Thymus (tissue), 11 donors: ENCODE measurements at regions not wholly inside any gene's neighbourhood (a gene's known extent, or its start where the extent isn't known, plus 50 kb on each side); places are given as distances from the start of the nearest gene placed in this dataset.

ENCODE experiments used
- DNase-seq, 9 donors: peaks; one replicate each; pipeline ENCODE4 v3.0.0-alpha.2; 2013; ENCODE audit warnings: low spot score in 9 of 9, low read depth in 6 of 9, missing footprints in 1 of 9
- H3K27ac ChIP-seq, 2 donors: one replicate each; pipeline ENCODE4 v1.5.1; 2013; ENCODE audit warnings: control low read depth in 1 of 2, low read depth in 1 of 2, low read length in 1 of 2, mild to moderate bottlenecking in 1 of 2, moderate library complexity in 1 of 2
- H3K27me3 ChIP-seq, 2 donors: one replicate each; pipeline ENCODE4 v1.5.1; 2013; ENCODE audit warnings: low read length in 1 of 2; ENCODE audit not compliant: control insufficient read depth in 2 of 2, insufficient read depth in 1 of 2
- H3K36me3 ChIP-seq, 2 donors: one replicate each; pipeline ENCODE4 v1.5.1; 2013; ENCODE audit warnings: low read length in 1 of 2, mild to moderate bottlenecking in 1 of 2, moderate library complexity in 1 of 2; ENCODE audit not compliant: control insufficient read depth in 2 of 2, insufficient read depth in 2 of 2
- H3K4me1 ChIP-seq, 2 donors: one replicate each; pipeline ENCODE4 v1.5.1; 2013; ENCODE audit warnings: low read length in 2 of 2; ENCODE audit not compliant: control insufficient read depth in 2 of 2, insufficient read depth in 2 of 2
- H3K4me3 ChIP-seq, 2 donors: one replicate each; pipeline ENCODE4 v1.5.1; 2013; ENCODE audit warnings: low read length in 2 of 2, control low read depth in 1 of 2, mild to moderate bottlenecking in 1 of 2
- H3K9me3 ChIP-seq, 2 donors: one replicate each; pipeline ENCODE4 v1.5.1; 2013; ENCODE audit warnings: low read length in 1 of 2, mild to moderate bottlenecking in 1 of 2; ENCODE audit not compliant: control insufficient read depth in 2 of 2, insufficient read depth in 1 of 2
- WGBS: extraction: QIAGEN DNeasy Blood & Tissue Kit; methylation state at CpG from one replicate; pipeline ENCODE4 v1.1.7; 2013; 5-methylcytosine and 5-hydroxymethylcytosine counted together
- donor health status: healthy.

DNA sequence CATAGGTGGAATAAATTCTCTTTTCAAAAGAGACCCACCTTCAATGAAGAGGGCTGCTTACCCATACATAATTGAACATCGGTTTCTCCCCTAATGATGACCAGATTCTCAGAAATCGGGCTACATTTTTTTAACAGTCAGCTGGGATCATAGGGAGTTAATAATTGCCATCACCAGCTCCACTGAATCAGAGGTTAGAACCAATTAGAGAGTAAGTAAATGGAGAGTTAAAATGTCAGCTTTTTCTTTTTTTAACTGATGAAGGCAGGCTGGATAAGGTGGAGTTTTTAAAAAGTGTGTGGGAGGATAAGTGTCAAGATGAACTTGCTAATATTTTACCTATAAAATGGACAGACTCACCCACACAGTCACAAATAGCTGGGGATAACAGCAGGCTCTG, 584.5 kb upstream of the NR3C2 start:
- 96% methylated on average over 2 of the region's 2 CpGs for WGBS
- Histone ChIP-seq H3K27ac (no peak overlapping the region), H3K4me1 (no peaks in the 10 kb centered on the region), H3K36me3 (no peaks in the 10 kb centered on the region), H3K4me3 (no peak overlapping the region), H3K9me3 (no peaks in the 10 kb centered on the region), H3K27me3 (no peaks in the 10 kb centered on the region)
- DNase-seq, result no peak

DNA sequence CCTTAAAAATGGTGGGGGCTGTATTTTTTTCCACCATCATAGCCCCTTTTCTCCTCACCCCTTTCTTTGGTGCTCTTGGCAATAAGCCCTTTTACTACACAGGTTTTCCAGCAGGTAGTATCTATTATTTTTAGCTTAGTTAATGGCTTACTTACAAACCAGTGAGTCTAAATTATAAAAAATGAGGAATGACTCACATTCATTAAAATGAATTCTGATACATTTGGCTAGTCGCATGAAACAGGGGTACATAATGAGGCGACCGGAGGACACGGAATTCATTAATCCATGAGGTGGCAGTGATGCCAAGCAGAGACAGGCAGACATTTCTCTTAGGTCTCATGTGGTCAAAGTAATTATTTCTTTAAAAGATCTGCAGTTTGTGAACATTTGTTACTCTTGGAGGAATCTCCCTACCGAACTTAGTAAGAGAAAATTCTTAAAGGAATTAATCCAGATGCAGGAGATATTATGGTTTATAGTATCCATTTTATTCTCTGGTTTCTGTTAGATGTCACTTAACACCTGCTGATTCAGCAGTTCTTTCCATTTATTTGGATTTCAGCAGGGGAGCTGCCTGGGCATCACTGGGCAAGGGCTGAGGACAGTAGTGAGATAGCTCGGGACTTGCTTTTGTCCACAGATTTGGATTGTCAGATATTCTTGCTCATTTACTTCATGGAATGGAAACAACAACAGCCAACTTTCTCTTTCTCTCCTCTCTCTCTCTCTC, 575.0 kb upstream of the NR3C2 start:
- WGBS, result 94% methylated on average over 6 of the region's 6 CpGs
- H3K27ac ChIP-seq, result no peak overlapping the region
- H3K9me3 ChIP-seq, result no peaks in the 10 kb centered on the region
- H3K27me3 ChIP-seq, result no peaks in the 10 kb centered on the region
- H3K4me1 ChIP-seq, result no peaks in the 10 kb centered on the region
- H3K36me3 ChIP-seq, result no peaks in the 10 kb centered on the region
- DNase-seq, result no peak
- H3K4me3 ChIP-seq, result no peak overlapping the region

DNA sequence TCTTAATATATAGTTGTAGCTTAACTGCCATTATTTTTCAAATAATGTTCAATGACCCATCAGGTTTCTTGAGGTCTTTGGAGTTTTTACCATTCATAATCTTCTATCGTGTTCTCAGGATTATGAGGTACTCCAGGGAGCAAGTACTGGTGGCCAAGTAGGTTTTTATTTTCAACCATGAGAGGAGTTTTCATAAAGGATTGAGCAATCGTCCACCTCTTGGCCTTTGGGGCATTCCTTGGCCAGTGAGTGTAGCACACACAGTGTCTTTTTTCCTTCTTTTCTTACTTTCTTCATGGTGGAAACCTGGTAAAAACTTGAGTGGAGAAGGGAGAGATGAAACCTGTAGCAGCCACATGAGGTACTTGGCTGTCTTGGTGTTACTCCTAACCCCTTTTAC, 567.0 kb upstream of the NR3C2 start:
- H3K4me1 ChIP-seq, result no peaks in the 10 kb centered on the region
- H3K4me3 ChIP-seq, result no peak overlapping the region
- H3K36me3 ChIP-seq, result no peaks in the 10 kb centered on the region
- no peaks in the 10 kb centered on the region for H3K27me3 ChIP-seq
- no peak overlapping the region for H3K27ac ChIP-seq
- no peak for DNase-seq
- 92% methylated on average over 2 of the region's 2 CpGs for WGBS
- H3K9me3 ChIP-seq, result no peaks in the 10 kb centered on the region

DNA sequence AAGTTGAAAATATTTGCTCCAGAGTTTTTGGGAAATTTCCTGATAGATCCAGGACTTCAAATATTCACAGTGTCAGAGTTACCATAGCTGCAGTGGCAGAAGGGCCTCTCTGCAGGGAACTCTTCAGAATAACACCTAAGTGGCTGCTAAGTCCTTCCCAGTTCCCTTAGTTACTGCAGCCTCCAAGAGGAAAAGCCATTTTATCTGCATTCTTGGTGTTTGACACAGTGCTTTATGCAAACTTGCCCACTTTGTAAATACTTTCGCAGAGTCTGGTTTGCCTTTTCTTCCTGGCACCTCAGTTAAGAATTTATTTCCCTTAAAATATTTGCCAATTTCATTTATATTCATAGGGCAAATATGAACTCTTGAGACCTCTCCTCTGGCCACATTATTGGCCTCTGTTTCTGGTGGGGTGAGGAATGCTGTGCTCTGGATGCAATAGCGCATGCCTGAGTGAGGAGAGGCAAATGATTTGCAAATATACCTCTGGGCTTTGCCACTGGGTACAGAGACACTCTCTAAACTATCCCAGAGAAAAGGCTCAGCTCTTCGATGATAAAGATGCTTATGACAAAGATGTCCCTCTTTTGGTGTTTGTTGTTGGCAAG, 566.3 kb upstream of the NR3C2 start:
- 93% methylated on average over 3 of the region's 3 CpGs for WGBS
- Histone ChIP-seq H3K4me3 (no peak overlapping the region), H3K9me3 (no peaks in the 10 kb centered on the region), H3K27me3 (no peaks in the 10 kb centered on the region), H3K36me3 (no peaks in the 10 kb centered on the region), H3K4me1 (no peaks in the 10 kb centered on the region), H3K27ac (no peak overlapping the region)
- no peak for DNase-seq

DNA sequence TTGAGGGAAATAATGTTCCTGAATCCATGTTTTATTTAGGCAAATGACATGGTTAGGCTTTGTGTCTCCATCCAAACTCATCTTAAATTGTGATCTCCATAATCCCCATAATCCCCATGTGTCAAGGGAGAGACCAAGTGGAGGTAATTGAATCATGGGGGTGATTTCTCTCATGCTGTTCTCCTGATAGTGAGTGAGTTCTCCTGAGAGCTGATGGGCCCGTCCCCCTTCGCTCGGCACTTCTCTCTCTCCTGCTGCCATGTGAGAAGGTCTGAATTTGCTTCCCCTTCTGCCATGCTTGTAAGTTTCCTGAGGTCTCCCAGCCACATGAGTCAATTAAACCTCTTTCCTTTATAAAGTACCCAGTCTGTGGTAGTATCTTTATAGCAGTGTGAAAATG, 563.0 kb upstream of the NR3C2 start:
- no peak overlapping the region for H3K4me3 ChIP-seq
- H3K27me3 ChIP-seq, result no peaks in the 10 kb centered on the region
- no peaks in the 10 kb centered on the region for H3K36me3 ChIP-seq
- no peak overlapping the region for H3K27ac ChIP-seq
- no peaks in the 10 kb centered on the region for H3K9me3 ChIP-seq
- no peaks in the 10 kb centered on the region for H3K4me1 ChIP-seq
- no peak for DNase-seq
- 96% methylated on average over 3 of the region's 3 CpGs for WGBS

DNA sequence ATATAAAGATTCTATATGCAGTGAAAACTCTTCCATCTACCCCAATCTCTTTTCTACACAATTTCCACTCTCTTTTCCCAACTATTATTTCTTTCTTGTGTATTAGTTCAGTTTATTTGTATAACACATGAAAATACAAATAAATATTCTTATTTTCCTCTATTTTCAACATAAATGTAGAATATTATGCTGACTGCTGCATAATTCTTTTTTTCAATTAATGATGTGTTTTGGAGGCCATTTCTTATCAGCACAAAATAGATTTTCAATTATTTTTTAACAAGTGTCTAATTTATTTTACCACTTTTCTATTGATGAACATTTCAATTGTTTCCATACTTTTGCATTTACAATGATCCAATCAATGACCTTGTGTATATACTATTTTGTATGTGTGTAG, 557.7 kb upstream of the NR3C2 start:
- no peak for DNase-seq
- Histone ChIP-seq H3K9me3 (no peaks in the 10 kb centered on the region), H3K27me3 (no peaks in the 10 kb centered on the region)

DNA sequence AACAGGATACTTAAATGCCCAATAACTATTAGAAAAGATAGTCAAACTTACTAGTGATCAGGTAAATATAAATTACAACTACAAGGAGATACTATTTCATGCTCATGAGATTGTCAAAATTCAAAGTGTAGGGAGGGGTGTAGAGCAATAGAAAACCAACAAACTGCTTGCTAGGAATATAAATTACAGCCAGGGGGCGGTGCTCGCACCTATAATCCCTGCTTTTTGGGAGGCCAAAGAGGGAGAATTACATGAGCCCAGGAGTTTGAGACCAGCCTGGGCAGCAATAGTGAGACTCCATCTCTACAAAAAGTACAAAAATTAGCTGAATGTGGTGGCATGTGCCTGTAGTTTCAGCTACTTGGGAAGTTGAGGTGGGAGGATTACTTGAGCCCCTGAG, 556.5 kb upstream of the NR3C2 start:
- no peaks in the 10 kb centered on the region for H3K9me3 ChIP-seq
- no peak overlapping the region for H3K4me3 ChIP-seq
- no peaks in the 10 kb centered on the region for H3K36me3 ChIP-seq
- H3K4me1 ChIP-seq, result no peaks in the 10 kb centered on the region
- H3K27me3 ChIP-seq, result no peaks in the 10 kb centered on the region
- 66% methylated on average over 2 of the region's 2 CpGs for WGBS
- H3K27ac ChIP-seq, result no peak overlapping the region
- DNase-seq, result no peak

More for the DNA sequence above, 557.7 kb upstream of the NR3C2 start:
- no peak overlapping the region for H3K27ac ChIP-seq
- no peak overlapping the region for H3K4me3 ChIP-seq
- no peaks in the 10 kb centered on the region for H3K4me1 ChIP-seq
- no peaks in the 10 kb centered on the region for H3K36me3 ChIP-seq

DNA sequence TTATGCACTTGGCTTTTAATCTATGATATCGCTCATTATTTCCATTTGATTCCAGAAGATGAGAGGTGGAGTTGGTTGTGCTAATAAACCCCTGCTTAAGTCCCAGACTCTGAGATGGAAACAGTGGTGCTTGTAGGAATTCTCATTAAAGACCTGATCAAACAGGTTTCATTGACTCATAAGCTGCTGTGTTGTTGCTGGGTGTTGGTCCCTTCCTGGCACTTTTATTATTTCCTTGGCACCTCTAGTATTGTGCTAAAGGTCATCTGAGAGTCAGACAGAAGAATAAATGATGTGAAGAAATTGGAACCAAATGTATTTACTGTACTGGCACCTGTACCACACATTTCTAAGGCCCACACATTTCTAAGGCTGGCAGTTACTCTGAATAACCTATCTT, 544.7 kb upstream of the NR3C2 start:
- Histone ChIP-seq H3K36me3 (no peaks in the 10 kb centered on the region), H3K27me3 (no peaks in the 10 kb centered on the region), H3K4me3 (no peak overlapping the region), H3K4me1 (no peaks in the 10 kb centered on the region), H3K27ac (no peak overlapping the region), H3K9me3 (peaks cover 0 to 8% of the 10 kb centered on the region in 2 donors)
- 1% methylated on average over 1 of the region's 1 CpG for WGBS
- DNase-seq, result no peak

DNA sequence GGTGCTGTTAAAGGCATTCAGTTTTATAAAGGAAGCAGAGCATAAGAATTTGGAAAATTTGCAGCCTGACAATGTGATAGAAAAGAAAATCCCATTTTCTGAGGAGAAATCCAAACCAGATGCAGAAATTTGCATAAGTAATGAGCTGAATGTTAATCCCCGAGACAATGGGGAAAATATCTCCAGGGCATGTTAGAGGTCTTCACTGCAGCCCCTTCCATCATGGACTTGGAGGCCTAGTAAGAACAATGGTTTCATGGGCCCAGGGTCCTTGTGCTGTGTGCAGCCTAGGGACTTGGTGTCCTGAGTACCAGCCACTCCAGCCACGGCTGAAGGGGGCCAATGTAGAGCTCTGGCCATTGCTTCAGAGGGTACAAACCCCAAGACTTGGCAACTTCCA, 542.7 kb upstream of the NR3C2 start:
- DNase-seq, result no peak
- Histone ChIP-seq H3K4me1 (no peaks in the 10 kb centered on the region), H3K27me3 (no peaks in the 10 kb centered on the region), H3K27ac (no peak overlapping the region), H3K4me3 (no peak overlapping the region), H3K9me3 (peaks cover 0 to 8% of the 10 kb centered on the region in 2 donors), H3K36me3 (no peaks in the 10 kb centered on the region)
- WGBS, result 95% methylated on average over 2 of the region's 2 CpGs
